Fibroblast of lung (primary cell): ENCODE measurements at regions not wholly inside any gene's neighbourhood (a gene's known extent, or its start where the extent isn't known, plus 50 kb on each side); places are given as distances from the start of the nearest gene placed in this dataset.

Experiments used
- DNase-seq, 2 donors: peaks; one replicate each; pipeline versions ENCODE4 v3.0.0 to v3.0.0-alpha.2; 2010; ENCODE audit warnings: low read depth in 2 of 2
- H2AFZ ChIP-seq: 2 replicates; pipeline ENCODE4 v1.5.1; 2012; ENCODE audit warnings: low read length, control low read depth, inconsistent platforms
- H3K27ac ChIP-seq: 2 replicates; pipeline ENCODE4 v1.5.1; 2011; ENCODE audit warnings: low read length, control low read depth; ENCODE audit not compliant: insufficient read depth
- H3K27me3 ChIP-seq: 2 replicates; pipeline ENCODE4 v1.5.1; 2011; ENCODE audit warnings: mild to moderate bottlenecking, low read length; ENCODE audit not compliant: control insufficient read depth, insufficient read depth
- H3K36me3 ChIP-seq: 2 replicates; pipeline ENCODE4 v1.5.1; 2011; ENCODE audit warnings: low read length; ENCODE audit not compliant: control insufficient read depth, insufficient read depth
- H3K4me1 ChIP-seq: 2 replicates; pipeline ENCODE4 v1.5.1; 2011; ENCODE audit warnings: low read length; ENCODE audit not compliant: control insufficient read depth, insufficient read depth; ENCODE audit errors: extremely low read depth
- H3K4me2 ChIP-seq: 2 replicates; pipeline ENCODE4 v1.5.1; 2011; ENCODE audit warnings: low read length, control low read depth; ENCODE audit not compliant: insufficient read depth; ENCODE audit errors: extremely low read depth
- H3K4me3 ChIP-seq, 4 experiments: fragments of 200-600 bp in 1 of 4; sonication (generic) in 1 of 4; replicated peaks in 1 of 4; 2 replicates each; pipeline ENCODE4 v1.5.1; 2011 to 2016; ENCODE audit warnings: low read length in 4 of 4, low read depth in 3 of 4, mild to moderate bottlenecking in 3 of 4, control low read depth in 2 of 4, inconsistent platforms in 1 of 4, mixed read lengths in 1 of 4; ENCODE audit not compliant: insufficient read depth in 1 of 4; ENCODE audit errors: control extremely low read depth in 1 of 4
- H3K79me2 ChIP-seq: 2 replicates; pipeline ENCODE4 v1.5.1; 2012; ENCODE audit warnings: mild to moderate bottlenecking, low read length, inconsistent platforms; ENCODE audit not compliant: control insufficient read depth, insufficient read depth
- H3K9ac ChIP-seq: 2 replicates; pipeline ENCODE4 v1.5.1; 2011; ENCODE audit warnings: mild to moderate bottlenecking, low read length, control low read depth; ENCODE audit not compliant: insufficient read depth
- H3K9me3 ChIP-seq: 2 replicates; pipeline ENCODE4 v1.5.1; 2012; ENCODE audit warnings: low read depth, low read length; ENCODE audit not compliant: control insufficient read depth, insufficient read depth
- H4K20me1 ChIP-seq: 2 replicates; pipeline ENCODE4 v1.5.1; 2011; ENCODE audit warnings: low read length; ENCODE audit not compliant: control insufficient read depth, insufficient read depth; ENCODE audit errors: extremely low read depth
- EZH2 ChIP-seq: IDR thresholded peaks from 2 replicates; pipeline ENCODE4 v1.5.1; 2012; ENCODE audit warnings: low read length, control low read depth, mild to moderate bottlenecking; ENCODE audit errors: missing control alignments
- TF ChIP-seq, protein P1 (sequence below), 2 donors: IDR thresholded peaks in 1 of 2; conservative IDR thresholded peaks in 1 of 2; 1 replicate in 1 of 2; 2 replicates in 1 of 2; pipeline ENCODE4 v1.5.1; 2011 to 2012; ENCODE audit warnings: low read length in 2 of 2, control low read depth in 1 of 2, inconsistent platforms in 1 of 2, low read depth in 1 of 2, mild to moderate bottlenecking in 1 of 2

DNA sequence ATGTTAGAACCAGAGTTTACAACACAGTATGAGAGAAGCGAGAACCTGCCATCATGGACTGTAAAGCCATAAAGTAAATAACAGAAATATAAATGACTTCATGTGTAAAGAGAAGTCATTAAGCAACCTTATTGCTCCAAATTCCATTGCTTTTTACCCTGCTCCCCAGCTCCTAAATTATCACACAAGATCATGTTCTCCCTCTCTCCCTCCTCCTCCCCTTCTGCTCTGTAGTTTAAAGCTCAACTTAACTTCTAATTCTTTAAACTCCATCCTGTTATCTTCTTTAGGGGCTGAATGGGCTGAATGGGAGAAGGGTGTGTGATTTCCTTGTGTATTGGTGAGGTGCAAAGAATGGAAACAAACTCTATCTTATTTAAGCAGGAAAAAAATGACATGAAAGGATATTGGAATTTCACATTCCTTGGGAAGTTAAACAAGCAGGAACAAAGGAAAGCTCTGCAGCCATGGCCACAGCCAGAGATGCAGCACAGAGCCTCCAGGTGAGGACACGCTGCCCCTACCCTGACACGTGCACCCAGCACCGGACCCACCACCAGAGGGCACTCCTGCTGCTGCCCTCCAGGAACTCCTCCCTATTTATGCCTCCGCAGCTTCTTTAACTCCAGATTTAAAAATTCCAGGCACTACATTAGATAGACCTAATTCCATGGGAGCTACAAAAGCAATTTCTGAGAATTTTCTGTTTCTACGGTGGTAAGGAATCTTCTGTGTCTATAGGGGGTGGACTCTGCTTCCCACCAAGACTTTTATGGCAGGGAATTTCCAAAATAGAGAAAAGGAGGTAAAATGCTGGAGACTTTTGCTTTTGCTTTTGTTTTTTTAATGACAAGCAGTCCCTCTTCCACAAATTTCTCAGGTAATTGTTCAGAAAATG lies 76.9 kb upstream of the ABI3BP start:
- peak overlapping the region; percentile 47 for H2AFZ ChIP-seq
- no peak overlapping the region for H3K4me2 ChIP-seq
- H3K36me3 ChIP-seq = no peaks in the 10 kb centered on the region
- peak overlapping the region; percentile 7 for H3K27ac ChIP-seq
- no peaks in the 10 kb centered on the region for H3K9me3 ChIP-seq
- H3K9ac ChIP-seq = no peak overlapping the region
- TF ChIP-seq EZH2 = no peak
- TF ChIP-seq, protein P1, sequence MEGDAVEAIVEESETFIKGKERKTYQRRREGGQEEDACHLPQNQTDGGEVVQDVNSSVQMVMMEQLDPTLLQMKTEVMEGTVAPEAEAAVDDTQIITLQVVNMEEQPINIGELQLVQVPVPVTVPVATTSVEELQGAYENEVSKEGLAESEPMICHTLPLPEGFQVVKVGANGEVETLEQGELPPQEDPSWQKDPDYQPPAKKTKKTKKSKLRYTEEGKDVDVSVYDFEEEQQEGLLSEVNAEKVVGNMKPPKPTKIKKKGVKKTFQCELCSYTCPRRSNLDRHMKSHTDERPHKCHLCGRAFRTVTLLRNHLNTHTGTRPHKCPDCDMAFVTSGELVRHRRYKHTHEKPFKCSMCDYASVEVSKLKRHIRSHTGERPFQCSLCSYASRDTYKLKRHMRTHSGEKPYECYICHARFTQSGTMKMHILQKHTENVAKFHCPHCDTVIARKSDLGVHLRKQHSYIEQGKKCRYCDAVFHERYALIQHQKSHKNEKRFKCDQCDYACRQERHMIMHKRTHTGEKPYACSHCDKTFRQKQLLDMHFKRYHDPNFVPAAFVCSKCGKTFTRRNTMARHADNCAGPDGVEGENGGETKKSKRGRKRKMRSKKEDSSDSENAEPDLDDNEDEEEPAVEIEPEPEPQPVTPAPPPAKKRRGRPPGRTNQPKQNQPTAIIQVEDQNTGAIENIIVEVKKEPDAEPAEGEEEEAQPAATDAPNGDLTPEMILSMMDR (conservative IDR thresholded peaks at IDR 0.05 in 1 of 2, IDR thresholded peaks at IDR 0.05 in 1 of 2; ENCODE audit: low read depth in 1 of 2, low read length in 2 of 2) = peak; percentile 43 to 45
- no peaks in the 10 kb centered on the region for H3K79me2 ChIP-seq
- H4K20me1 ChIP-seq = no peaks in the 10 kb centered on the region
- H3K4me1 ChIP-seq = peaks cover 14% of the 10 kb centered on the region
- no peaks in the 10 kb centered on the region for H3K27me3 ChIP-seq
- DNase-seq = peak in 1 of 2 donors; percentile 24
- H3K4me3 ChIP-seq = no peak overlapping the region

DNA sequence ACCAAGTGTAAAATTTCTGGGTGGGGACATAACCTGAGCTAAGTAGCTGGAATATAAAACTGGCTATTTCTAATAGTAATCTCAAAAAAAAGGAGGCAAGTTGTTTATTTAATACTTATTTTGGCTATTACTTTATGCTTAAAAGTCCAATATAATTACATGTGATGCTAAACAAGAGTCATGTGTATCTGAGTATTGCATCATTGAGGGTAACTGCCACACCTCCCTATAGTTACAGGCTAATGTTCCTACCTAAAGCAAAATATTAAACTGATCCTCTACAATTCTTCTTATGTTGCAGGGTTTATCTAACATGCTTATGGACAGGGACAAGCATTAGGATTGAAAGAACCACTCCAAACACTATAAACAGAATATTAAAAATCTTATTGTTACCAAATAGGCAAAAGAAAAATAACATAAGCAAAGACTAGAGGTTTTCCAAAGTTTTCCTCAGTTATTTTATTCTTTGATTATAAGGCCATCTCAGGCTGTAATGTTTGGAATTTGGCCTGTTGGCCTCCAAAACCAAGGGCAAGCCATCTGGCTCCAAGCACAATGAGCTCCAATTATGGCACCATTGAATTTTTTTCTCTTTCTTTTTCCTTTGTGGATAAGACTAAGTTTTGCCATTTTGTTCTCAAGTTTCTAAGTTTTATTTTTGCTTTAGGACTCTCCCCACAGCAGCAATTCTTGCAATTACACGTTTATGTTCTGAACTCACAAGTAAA lies 75.8 kb upstream of the ABI3BP start:
- Histone ChIP-seq H3K9me3 (no peaks in the 10 kb centered on the region), H3K4me2 (no peak overlapping the region), H3K27me3 (no peaks in the 10 kb centered on the region), H3K4me1 (peaks cover 14% of the 10 kb centered on the region), H4K20me1 (no peaks in the 10 kb centered on the region), H3K4me3 (no peak overlapping the region), H3K27ac (no peak overlapping the region), H3K79me2 (no peaks in the 10 kb centered on the region), H3K9ac (no peak overlapping the region), H3K36me3 (no peaks in the 10 kb centered on the region), H2AFZ (peak overlapping the region; percentile 5)
- no peak for TF ChIP-seq EZH2
- TF ChIP-seq, protein P1 (conservative IDR thresholded peaks at IDR 0.05 in 1 of 2, IDR thresholded peaks at IDR 0.05 in 1 of 2; ENCODE audit: low read depth in 1 of 2, low read length in 2 of 2) = no peak
- DNase-seq = peak in 1 of 2 donors; percentile 33

- Histone ChIP-seq H3K4me3 (no peak overlapping the region), H3K79me2 (no peaks in the 10 kb centered on the region), H3K9me3 (no peaks in the 10 kb centered on the region), H4K20me1 (no peaks in the 10 kb centered on the region), H3K27ac (peak overlapping the region; percentile 85), H3K4me1 (peaks cover 14% of the 10 kb centered on the region), H3K9ac (no peak overlapping the region), H3K36me3 (no peaks in the 10 kb centered on the region), H3K27me3 (no peaks in the 10 kb centered on the region), H3K4me2 (peak overlapping the region; percentile 34), H2AFZ (peak overlapping the region; percentile 82)
- no peak for TF ChIP-seq EZH2
- TF ChIP-seq, protein P1 (conservative IDR thresholded peaks at IDR 0.05 in 1 of 2, IDR thresholded peaks at IDR 0.05 in 1 of 2; ENCODE audit: low read depth in 1 of 2, low read length in 2 of 2) = no peak
- peak; percentile 39 to 65 for DNase-seq
Observed at GRCh38 chr3:101066711-101067129, 73.5 kb upstream of the ABI3BP start.
